Right renal cortex interstitium (tissue), 3 donors: ENCODE measurements at regions not wholly inside any gene's neighbourhood (a gene's known extent, or its start where the extent isn't known, plus 50 kb on each side); places are given as distances from the start of the nearest gene placed in this dataset.
"Not testable (repeated sequence)": the region's sequence is repeated elsewhere in the genome, so short reads cannot be mapped to it uniquely, and the experiment has no call there.

Source experiments
- DNase-seq, 3 donors: peaks; one replicate each; pipeline ENCODE4 v3.0.0-alpha.2; 2013; ENCODE audit warnings: low read depth in 3 of 3, low spot score in 2 of 3

GRCh38 chr3:78496501-78496900 lies 1271.3 kb downstream of the ROBO1 start:
- DNase-seq, result no peak

GRCh38 chr3:78497021-78497420 lies 1270.8 kb downstream of the ROBO1 start:
- no peak for DNase-seq

- DNase-seq, result no peak
Measured at GRCh38 chr3:78497767-78498166, 1270.0 kb downstream of the ROBO1 start.

GRCh38 chr3:78506061-78506460 lies 1261.7 kb downstream of the ROBO1 start:
- DNase-seq, result no peak

GRCh38 chr3:78506581-78507195 lies 1261.1 kb downstream of the ROBO1 start:
- DNase-seq, result peak in 1 of 3 donors; percentile 10

- DNase-seq, result peak in 1 of 3 donors; percentile 6
Measured at GRCh38 chr3:78507196-78507984, 1260.4 kb downstream of the ROBO1 start.

GRCh38 chr3:78511840-78512239 lies 1256.0 kb downstream of the ROBO1 start:
- no peak for DNase-seq

- DNase-seq, result not testable (repeated sequence)
Measured at GRCh38 chr3:78512786-78513185, 1255.0 kb downstream of the ROBO1 start.

- DNase-seq, result no peak
Measured at GRCh38 chr3:78516437-78516836, 1251.4 kb downstream of the ROBO1 start.

- DNase-seq, result no peak
Measured at GRCh38 chr3:78516937-78517336, 1250.9 kb downstream of the ROBO1 start.

- DNase-seq, result peak in 1 of 3 donors; percentile 12
Measured at GRCh38 chr3:78517965-78518364, 1249.8 kb downstream of the ROBO1 start.

GRCh38 chr3:78519281-78519680 lies 1248.5 kb downstream of the ROBO1 start:
- no peak for DNase-seq

GRCh38 chr3:78529601-78530000 lies 1238.2 kb downstream of the ROBO1 start:
- DNase-seq, result no peak

- DNase-seq, result no peak
Measured at GRCh38 chr3:78540485-78540884, 1227.3 kb downstream of the ROBO1 start.

GRCh38 chr3:78545827-78546226 lies 1222.0 kb downstream of the ROBO1 start:
- DNase-seq, result no peak
